ENCODE measurements at regions not wholly inside any gene's neighbourhood (a gene's known extent, or its start where the extent isn't known, plus 50 kb on each side); places are given as distances from the start of the nearest gene placed in this dataset.

DNA sequence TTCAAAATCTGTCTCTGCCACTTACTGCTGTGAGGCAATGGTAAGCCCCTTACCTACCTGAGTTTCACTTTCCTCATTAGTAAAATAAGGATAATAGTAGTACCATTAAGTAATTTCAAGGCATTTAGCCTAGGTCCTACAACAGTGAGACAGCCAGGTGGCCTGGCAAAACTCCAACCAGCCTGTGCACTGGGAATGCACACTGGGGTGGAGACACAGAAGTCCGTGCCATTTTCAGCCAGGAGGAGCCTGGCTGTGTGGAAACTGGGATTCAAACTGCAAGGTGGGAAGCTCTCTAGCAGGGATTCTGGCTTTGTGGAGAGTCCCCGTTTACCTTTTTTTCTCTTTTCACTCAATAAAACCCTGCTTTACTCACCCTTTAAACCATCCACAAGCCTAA is 630.4 kb downstream of the PRELID2 start:
- H3K27ac Mint-ChIP-seq (ENCODE audit: unreplicated experiment): no peak overlapping the region
- no peak for DNase-seq (ENCODE audit: low spot score)
- no peaks in the 10 kb centered on the region for H3K27me3 Mint-ChIP-seq (ENCODE audit: unreplicated experiment)
- H3K4me1 Mint-ChIP-seq (ENCODE audit: unreplicated experiment): peaks cover 2% of the 10 kb centered on the region
- H3K36me3 Mint-ChIP-seq (ENCODE audit: low read depth, unreplicated experiment): no peaks in the 10 kb centered on the region
- H3K4me3 Mint-ChIP-seq (ENCODE audit: unreplicated experiment): no peak overlapping the region
- no peaks in the 10 kb centered on the region for H3K9me3 Mint-ChIP-seq (ENCODE audit: unreplicated experiment)
- TF ChIP-seq, protein P1, sequence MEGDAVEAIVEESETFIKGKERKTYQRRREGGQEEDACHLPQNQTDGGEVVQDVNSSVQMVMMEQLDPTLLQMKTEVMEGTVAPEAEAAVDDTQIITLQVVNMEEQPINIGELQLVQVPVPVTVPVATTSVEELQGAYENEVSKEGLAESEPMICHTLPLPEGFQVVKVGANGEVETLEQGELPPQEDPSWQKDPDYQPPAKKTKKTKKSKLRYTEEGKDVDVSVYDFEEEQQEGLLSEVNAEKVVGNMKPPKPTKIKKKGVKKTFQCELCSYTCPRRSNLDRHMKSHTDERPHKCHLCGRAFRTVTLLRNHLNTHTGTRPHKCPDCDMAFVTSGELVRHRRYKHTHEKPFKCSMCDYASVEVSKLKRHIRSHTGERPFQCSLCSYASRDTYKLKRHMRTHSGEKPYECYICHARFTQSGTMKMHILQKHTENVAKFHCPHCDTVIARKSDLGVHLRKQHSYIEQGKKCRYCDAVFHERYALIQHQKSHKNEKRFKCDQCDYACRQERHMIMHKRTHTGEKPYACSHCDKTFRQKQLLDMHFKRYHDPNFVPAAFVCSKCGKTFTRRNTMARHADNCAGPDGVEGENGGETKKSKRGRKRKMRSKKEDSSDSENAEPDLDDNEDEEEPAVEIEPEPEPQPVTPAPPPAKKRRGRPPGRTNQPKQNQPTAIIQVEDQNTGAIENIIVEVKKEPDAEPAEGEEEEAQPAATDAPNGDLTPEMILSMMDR (IDR thresholded peaks at IDR 0.05; ENCODE audit: unreplicated experiment): no peak

DNA sequence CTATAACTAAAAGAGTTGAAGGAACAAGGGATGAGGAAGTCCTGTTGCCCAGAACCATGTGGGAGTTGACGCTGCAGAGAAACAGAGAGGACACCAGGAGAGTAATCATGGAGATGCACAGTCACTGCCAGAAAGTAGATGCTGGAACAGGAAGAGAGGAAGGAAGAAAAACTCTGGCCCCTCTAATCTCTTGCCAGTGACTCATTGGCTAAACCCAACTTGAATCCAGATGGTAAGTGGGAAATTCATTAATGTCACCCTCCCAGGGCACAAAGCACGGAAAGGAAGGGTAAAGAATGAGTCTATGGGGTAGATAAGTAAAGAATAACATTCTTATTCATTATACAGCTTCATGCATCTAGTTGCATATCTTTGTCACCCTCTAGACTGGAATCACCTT is 631.9 kb downstream of the PRELID2 start:
- Mint-ChIP-seq H3K36me3 (ENCODE audit: low read depth, unreplicated experiment) (no peaks in the 10 kb centered on the region), H3K27ac (ENCODE audit: unreplicated experiment) (no peak overlapping the region), H3K4me3 (ENCODE audit: unreplicated experiment) (no peak overlapping the region), H3K9me3 (ENCODE audit: unreplicated experiment) (no peaks in the 10 kb centered on the region), H3K4me1 (ENCODE audit: unreplicated experiment) (peaks cover 2% of the 10 kb centered on the region), H3K27me3 (ENCODE audit: unreplicated experiment) (no peaks in the 10 kb centered on the region)
- no peak for DNase-seq (ENCODE audit: low spot score)
- TF ChIP-seq, protein P1 (IDR thresholded peaks at IDR 0.05; ENCODE audit: unreplicated experiment): no peak

DNA sequence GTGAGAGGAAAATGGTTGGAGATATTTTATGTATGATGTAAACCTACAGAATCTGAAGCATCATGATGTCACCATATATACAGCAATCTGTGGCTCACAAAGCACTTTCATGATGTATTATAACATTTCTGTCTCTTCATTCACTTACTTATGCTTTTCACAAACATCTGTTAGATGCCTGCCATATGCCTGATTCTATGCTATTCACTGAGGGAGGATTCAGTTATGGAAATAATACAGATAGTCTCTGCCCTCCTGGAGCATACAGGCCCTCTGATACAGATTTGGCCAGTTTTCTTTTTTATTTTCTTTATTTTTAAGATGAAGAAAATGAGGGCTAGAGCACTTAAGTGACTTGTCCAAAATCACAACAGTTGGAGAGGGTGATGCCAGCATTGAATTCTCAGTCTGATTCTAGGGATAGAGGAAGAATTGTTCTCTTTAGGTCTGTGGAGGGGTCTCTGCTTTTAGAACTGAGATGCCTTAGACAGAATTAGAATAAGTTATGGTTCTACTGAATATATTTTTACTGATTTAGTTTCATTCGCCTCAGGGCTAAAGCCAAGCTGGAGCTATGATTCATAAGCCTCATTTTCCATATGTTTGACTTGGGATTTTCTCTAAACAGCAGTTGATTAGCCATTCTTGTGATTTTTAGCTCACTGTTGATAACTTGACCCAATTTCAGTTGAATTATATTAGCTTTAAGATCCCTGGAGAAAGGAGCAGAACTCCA is 636.4 kb downstream of the PRELID2 start:
- H3K9me3 Mint-ChIP-seq (ENCODE audit: unreplicated experiment): no peaks in the 10 kb centered on the region
- peaks cover 2% of the 10 kb centered on the region for H3K4me1 Mint-ChIP-seq (ENCODE audit: unreplicated experiment)
- TF ChIP-seq, protein P1 (IDR thresholded peaks at IDR 0.05; ENCODE audit: unreplicated experiment): no peak
- DNase-seq (ENCODE audit: low spot score): no peak
- H3K4me3 Mint-ChIP-seq (ENCODE audit: unreplicated experiment): no peak overlapping the region
- H3K36me3 Mint-ChIP-seq (ENCODE audit: low read depth, unreplicated experiment): no peaks in the 10 kb centered on the region
- H3K27me3 Mint-ChIP-seq (ENCODE audit: unreplicated experiment): no peaks in the 10 kb centered on the region
- no peak overlapping the region for H3K27ac Mint-ChIP-seq (ENCODE audit: unreplicated experiment)

GRCh38 chr5:145189746-145190145 is 645.4 kb downstream of the PRELID2 start:
- TF ChIP-seq, protein P1 (IDR thresholded peaks at IDR 0.05; ENCODE audit: unreplicated experiment): no peak
- no peaks in the 10 kb centered on the region for H3K36me3 Mint-ChIP-seq (ENCODE audit: low read depth, unreplicated experiment)
- H3K4me1 Mint-ChIP-seq (ENCODE audit: unreplicated experiment): no peaks in the 10 kb centered on the region
- H3K9me3 Mint-ChIP-seq (ENCODE audit: unreplicated experiment): no peaks in the 10 kb centered on the region
- H3K27me3 Mint-ChIP-seq (ENCODE audit: unreplicated experiment): no peaks in the 10 kb centered on the region
- H3K4me3 Mint-ChIP-seq (ENCODE audit: unreplicated experiment): no peak overlapping the region
- DNase-seq (ENCODE audit: low spot score): no peak
- no peak overlapping the region for H3K27ac Mint-ChIP-seq (ENCODE audit: unreplicated experiment)

DNA sequence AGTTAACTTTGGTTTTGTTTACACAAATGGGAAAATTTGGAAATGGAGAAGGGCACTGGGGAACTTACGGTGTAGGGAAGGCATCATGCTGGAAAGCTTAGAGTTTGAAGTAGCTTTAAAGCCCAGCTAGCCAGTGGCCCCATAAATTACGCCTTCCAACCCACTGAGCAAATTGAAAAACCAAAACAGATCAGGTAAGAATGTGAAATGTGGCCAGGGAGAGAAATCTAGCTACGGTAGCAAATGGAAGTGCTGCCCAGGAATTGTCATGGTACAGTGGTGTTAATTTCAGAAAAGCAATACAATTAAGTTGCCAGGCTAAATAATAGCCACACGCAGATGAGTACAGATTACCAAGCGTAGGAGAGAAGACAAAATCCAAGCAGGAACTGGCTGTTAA is 654.8 kb downstream of the PRELID2 start:
- Mint-ChIP-seq H3K9me3 (ENCODE audit: unreplicated experiment) (no peaks in the 10 kb centered on the region), H3K4me3 (ENCODE audit: unreplicated experiment) (no peak overlapping the region), H3K36me3 (ENCODE audit: low read depth, unreplicated experiment) (no peaks in the 10 kb centered on the region), H3K27ac (ENCODE audit: unreplicated experiment) (no peak overlapping the region), H3K4me1 (ENCODE audit: unreplicated experiment) (peaks cover 16% of the 10 kb centered on the region), H3K27me3 (ENCODE audit: unreplicated experiment) (peaks cover 2% of the 10 kb centered on the region)
- no peak for DNase-seq (ENCODE audit: low spot score)
- TF ChIP-seq, protein P1 (IDR thresholded peaks at IDR 0.05; ENCODE audit: unreplicated experiment): no peak
